ENCODE measurements at regions not wholly inside any gene's neighbourhood (a gene's known extent, or its start where the extent isn't known, plus 50 kb on each side); places are given as distances from the start of the nearest gene placed in this dataset.

GRCh38 chr7:26441611-26442277 lies 150.1 kb downstream of the SNX10 start:
- TF ChIP-seq LEF1 (IDR thresholded peaks at IDR 0.05; ENCODE audit: borderline replicate concordance) (no peak), FOXA1 (IDR thresholded peaks at IDR 0.05) (no peak), ZNF384 (IDR thresholded peaks at IDR 0.05) (no peak), ELF4 (IDR thresholded peaks at IDR 0.05) (no peak), SUZ12 (IDR thresholded peaks at IDR 0.05) (no peak), FOXM1 (IDR thresholded peaks at IDR 0.05; ENCODE audit: borderline replicate concordance) (no peak), ARNT (IDR thresholded peaks at IDR 0.05) (no peak), PKNOX1 (IDR thresholded peaks at IDR 0.05) (no peak), CTBP1 (IDR thresholded peaks at IDR 0.05; ENCODE audit: borderline replicate concordance) (no peak), SP1 (IDR thresholded peaks at IDR 0.05) (no peak), NFRKB (IDR thresholded peaks at IDR 0.05) (no peak), FOXK2 (IDR thresholded peaks at IDR 0.05) (no peak), L3MBTL2 (conservative IDR thresholded peaks at IDR 0.05) (no peak), HDGF (IDR thresholded peaks at IDR 0.05; ENCODE audit: borderline replicate concordance) (no peak)

Measured in HEK293T (cell line).